GM19238 (cell line): ENCODE measurements at regions not wholly inside any gene's neighbourhood (a gene's known extent, or its start where the extent isn't known, plus 50 kb on each side); places are given as distances from the start of the nearest gene placed in this dataset.

Source experiments
- DNase-seq: peaks from one replicate; pipeline ENCODE4 v3.0.0; 2011; ENCODE audit warnings: low spot score; ENCODE audit not compliant: insufficient read length

DNA sequence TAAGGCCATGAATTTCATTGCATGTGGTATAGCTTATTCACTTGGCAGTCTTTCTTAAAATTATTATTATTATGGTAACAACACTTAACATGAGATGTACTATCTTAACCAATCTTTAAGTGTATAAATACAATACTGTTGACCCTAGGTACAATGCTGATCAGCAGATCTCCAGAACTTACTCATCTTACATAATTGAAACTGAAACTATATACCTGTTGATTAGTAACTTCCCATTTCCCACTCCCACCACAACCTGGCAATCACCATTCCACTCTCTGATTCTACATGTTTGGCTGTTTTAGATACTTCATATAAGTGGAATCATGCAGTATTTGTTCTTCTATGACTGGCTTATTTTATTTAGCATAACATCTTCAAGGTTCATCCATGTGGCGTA is 150.2 kb upstream of the POU2AF2 start:
- DNase-seq: no peak

DNA sequence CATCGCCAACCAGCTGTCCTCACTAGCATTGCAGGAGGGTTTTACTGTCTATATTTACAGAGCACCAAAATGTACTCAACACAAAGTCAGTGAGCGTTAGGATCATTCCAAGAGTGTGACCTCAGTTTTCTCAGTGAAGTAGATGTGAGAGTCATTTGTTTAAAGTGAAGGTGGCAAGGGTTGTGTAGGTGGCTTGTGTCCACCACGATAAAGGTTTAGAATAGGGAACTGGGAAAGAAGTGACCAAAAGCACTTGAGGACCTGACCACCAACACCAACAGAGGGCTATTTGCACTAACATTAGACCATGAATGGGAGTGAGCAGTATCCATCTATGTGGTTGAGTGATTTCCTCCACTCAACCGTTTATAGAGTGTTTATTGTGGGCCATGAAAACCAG is 152.5 kb upstream of the POU2AF2 start:
- no peak for DNase-seq

DNA sequence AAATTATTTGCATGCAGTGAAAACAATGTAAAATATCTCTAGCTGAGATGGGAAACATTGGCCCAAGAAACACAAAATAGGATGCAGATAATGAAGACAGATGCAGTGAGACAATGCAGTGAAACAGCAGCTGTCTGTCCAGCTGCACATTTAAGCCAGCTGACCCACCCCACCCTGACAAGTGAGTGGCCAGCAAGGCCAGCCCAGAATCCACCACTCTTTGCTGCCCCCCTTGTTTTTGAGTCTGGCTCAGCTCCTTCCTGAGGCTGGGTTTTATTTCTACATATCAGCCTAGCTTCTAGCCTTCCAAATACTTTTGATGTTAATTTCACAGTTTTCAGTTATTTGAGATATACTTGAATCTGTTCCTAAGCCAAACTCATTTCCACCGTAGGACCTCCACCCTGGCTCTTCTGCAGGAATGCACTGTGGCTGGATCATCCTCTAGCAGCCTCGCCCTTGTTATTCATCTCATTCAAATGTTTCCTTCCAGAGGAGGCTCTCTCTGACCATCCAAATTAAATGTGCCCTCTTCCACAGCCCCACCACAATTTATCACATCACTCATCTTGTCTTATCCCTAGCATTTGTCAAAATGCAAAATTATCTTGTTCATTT is 154.1 kb upstream of the POU2AF2 start:
- DNase-seq: no peak

DNA sequence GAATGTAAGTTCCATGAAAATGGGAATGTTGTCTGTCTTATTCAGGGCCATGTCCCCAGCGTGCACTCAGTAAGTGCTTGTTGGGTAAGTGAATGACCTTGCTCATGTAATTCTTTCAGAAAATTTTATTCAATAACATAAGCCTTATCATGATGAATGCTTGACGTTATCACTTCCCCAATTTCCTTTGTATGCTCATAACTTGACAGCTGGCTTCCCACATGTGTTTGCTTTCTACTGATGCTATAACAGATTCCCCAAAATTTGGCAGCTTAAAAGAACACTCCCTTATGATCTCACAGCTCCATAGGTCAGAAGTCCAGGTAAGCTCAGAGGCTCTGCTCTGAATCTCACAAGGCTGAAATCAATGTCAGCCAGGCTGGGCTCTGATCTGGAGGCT is 155.8 kb upstream of the POU2AF2 start:
- no peak for DNase-seq

DNA sequence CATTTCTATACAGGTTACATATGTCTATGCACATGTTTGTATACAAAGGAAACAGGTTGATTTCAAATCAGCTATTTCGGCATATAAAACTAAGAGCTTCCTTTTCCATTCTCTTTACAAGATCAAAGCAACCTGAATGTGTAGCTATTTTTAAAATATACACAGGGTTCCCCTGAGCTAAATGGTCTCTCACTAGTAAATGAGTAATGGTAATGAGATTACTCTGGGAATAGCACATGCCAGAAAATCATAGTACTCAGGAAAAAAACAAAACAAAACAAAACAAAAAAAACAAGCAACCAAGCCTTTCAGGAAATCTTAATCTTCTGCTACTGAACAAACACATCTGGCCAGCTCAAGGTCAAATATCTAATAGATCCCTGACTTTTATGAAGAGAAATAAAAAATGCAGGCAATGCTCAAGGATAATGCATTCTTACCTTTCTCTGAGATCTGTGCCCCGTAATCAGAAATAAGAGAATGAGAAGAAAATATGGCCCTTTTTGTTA is 156.6 kb upstream of the POU2AF2 start:
- no peak for DNase-seq

DNA sequence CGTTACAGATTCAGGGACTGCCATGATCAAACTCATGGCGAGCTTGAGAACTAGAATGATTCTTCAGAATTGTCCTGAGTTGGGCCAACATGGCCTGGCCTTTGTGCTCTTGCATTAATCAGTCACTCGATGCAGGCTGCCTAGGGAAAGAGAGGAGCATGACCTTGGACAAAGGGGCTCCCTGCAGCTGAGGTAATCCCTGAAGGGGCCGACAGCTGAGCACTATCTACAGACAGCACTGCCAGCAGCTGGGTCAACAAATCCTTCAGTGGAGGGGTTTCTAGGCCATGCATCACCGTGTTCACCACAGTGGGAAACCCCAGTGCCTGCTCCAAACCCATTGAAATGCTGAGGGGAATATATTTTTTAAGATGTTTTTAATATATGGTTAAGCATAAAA is 159.5 kb upstream of the POU2AF2 start:
- no peak for DNase-seq

DNA sequence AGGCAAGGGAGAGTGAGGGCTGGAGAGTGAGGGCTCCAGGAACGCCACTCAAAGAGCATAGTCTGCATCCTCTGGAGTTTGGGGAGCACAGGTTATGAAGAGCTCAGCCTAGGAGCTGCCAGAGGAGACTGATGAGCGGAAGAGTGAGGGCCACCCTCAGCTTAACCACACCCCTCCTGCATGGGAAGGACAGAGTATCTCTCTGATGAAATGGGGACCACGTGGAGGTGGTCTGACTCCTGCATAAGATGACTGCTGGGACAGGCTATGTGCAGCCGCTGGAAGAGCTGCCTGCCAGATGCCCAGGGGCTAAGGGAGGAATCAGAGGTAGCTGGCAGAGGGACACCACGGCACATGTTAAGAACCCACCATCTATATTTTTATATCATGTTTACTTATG is 162.9 kb upstream of the POU2AF2 start:
- no peak for DNase-seq

DNA sequence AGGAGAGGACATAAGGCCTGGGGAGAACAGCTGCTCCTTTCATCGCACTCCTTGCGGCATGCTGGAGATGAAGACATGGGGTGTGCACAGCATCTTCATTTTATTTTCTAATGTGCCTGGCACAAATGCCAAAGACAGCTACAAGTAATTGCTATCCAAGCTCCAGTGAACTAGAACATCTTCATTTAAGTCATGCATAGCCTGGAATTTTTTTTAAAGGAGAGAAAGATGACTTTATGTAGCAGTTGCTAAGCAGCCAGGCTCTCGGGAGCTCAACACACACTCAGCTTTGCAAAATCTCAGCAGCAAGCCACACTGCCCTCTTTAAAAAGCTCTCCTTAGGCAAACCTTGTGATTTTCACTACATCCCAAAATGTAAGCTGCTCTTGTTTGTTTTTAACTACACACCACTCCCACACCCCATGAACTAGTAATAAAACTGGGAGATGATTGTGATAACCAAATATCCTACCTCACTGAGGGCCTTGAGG is 164.5 kb upstream of the POU2AF2 start:
- DNase-seq: no peak

DNA sequence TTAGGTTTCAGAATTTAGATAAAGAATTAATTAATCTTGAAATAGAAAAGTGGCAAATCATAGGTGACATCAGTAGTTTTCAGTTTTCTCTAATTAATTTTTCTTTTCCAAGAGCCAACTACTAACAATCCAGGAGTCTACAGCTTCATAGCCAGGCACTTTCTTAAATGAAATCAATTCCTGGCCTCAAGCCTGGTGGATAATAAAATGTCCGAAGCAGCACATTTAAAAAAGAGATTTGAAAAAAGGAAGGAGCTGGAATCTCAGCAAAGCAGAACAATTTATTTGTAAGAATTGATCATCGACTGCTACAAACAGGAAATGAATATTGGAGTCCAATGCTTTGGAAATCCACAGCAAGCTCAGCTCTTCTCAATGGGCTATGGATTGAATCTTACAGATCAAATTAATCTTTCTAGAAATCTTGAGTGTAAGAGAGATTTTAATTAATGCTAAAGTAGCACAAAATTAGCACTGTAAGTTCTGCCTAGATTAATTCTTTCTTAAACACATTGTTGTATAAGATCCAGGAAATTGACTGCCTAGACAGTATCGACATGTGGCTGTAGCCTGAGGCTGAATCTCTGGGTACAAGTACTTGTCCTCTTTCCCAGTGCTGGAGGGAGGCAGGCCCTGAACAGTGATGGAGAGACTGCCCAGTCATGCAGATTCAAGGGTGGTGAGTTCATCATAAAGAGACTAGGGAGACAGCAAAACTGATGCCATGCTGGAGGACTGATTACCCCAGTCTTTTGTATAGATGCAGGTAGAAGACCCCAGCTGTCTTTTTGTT is 167.8 kb upstream of the POU2AF2 start:
- no peak for DNase-seq

DNA sequence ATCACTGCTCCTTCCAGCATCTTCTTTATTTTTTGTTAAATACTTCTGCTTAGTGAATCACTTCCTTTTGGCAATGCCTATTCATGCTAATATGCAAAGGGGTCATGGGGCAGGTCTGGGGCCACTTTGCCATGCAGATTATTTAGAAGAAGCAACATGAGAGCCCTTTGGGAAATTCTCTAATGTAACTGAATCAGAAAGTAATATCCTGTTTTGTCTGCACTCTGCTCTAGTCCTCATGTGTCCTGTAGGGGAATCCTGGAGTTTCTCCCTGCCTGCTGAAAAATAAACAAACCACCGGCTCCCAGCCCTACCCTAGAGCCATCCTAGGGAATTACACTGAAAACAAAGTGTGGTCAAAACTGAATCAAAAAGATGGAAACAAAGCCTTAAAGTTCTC is 176.5 kb upstream of the POU2AF2 start:
- DNase-seq: no peak

DNA sequence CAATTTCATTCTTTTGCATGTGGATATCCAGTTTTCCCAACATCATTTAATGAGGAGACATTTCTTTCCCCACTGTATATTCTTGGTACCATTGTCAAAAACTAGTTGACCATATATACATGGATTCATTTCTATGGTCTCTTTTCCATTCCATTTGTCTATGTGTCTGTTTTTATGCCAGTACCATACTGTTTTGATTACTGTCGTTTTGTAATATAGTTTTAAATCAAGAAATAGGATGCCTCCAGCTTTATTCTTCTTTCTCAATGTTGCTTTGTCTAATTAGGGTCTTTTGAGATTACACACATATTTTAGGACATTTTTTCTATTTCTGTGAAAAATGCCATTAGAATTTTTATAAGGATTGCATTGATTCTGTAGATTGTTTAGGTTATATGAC is 177.5 kb upstream of the POU2AF2 start:
- DNase-seq: no peak

DNA sequence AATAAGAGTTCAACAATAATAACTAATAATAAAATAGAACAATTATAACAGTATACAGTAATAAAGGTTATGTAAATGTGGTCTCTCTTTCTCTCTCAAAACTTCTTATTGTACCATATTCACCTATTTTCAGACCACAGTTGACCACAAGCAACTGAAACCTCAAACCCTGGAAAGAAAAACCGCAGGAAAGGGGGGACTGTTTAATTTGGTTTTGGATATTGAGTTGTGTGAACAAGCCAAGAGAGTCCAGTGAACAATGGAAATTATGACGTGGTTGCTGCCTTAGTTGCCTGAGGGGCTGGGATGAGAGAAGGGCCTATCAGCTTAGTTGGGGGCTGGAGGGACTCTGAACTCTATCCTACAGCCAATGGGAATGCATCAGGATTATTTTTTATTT is 178.7 kb upstream of the POU2AF2 start:
- DNase-seq: no peak

DNA sequence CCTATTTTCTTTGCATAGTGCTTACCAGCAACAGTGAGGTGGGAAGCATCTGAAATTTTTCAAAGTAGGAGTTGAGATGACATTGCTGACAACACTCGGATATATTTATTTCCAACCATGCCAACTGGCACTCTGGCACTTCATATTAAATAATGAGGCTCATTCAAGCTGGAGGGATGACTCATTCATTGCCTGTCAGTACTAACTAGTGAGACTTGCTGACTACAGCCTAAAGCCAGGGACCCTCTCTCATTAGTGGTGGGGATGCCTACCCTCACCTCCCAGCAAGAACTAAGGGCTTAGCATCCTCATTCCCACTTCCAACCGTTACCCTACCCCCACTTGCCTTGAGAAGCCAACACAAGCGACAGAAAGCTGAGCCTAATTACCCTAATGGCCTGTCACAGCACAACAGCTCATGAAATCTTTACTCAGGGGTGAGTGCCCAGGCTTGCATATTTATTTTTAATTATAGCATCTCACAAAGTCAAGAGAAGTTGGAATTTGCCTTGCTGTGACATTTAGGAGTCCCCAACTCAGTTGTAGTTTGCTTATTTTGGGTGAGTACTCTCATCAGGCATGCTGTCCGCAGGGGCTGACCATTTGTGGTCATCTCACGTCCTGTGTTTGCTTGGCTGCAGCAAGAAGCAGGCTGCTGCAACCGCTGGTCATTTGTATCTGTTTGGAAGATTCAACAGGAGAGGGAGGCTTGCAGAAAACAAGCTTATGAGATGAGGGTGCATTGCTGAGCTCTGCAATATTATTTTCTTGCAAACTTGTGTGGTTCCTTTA is 181.6 kb upstream of the POU2AF2 start:
- DNase-seq: no peak

DNA sequence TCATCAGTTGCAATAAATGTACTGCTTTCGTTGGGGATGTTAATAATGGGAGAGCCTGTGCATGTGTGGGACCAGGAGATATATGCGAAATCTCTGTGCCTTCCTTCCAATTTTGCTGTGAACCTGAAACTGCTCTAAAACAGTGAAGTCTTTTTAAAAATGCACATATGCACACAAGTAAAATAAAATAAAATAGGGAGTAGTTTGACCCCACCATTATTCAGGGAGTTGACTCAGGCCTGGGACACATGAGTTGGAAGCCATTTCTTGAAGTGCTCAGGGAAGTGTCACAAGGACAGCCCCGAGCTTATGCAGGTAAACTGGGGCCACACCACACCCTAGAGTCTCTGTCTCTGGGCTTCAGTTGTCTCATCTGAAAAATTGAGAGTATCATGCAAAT is 183.1 kb upstream of the POU2AF2 start:
- DNase-seq: no peak

DNA sequence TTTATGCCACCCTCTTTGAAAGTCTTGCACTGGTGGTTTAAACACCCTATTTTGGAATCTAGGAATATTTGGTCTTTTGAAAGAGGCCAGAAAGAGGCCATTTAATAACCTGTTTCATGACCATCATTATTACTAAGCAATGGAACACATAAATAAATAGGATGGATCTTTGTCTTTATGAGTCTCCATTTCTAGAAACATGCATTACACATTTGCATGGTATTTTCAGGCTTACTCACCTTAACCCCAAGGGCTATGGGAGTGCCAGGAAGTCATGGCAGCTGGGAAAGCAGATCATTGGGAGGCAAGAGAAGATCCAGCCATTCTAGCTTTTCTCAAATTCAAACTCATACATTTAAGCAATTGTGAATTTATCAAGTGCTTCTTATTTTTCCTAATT is 185.8 kb upstream of the POU2AF2 start:
- no peak for DNase-seq

DNA sequence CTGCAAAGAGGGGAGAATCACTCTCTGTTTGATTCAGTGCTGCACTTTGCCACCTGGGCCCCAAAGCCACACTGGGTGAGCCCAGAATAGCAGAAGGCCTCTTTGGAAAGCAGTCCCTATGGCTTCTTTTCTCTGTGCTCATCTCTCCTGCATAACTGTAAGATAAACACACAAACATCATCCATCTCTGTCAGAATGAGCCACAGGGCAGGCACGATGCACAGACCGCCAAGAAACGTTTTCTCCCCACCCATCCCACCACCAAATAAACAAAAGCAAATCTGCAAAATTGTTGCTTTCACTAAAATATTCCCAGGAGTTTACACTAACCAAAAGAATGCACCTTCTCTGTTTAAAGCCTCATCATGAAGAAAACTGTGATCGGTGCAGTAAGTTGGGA is 196.4 kb upstream of the POU2AF2 start:
- DNase-seq: no peak

DNA sequence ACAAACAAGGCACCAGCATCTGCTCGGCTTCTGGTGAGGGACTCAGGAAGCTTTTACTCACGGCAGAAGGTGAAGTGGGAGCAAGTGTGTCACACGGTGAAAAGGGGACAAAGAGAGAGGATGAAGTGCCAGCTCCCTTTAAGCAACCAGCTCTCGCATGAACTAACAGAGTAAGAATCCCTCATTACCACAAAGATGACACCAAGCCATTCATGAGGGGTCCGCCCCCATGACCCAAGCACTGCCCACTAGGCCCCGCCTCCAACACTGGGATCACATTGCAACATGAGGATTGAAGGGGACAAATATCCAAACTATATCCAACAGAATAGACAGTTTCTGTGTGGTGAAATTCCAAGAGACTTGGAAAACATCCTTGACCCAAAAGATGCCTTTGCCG is 198.2 kb upstream of the POU2AF2 start:
- no peak for DNase-seq

DNA sequence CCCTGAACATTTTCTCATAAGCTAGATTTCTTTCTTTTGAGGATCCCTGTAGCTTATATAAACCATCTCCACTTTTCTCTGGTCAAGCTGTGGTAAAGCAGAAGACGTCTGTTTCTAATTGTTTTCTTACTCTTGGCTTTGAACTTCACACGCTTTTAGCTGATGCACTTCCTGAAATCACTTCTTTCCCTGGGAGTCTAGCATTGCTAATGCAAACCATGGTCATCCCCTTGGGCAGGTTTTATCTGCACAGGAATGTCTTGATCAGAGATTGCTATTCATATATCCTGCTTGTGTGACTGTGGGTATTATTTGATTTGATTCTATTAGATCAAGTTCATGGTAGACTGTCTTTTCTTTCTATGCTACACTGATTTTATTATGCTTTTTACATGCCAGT is 199.2 kb upstream of the POU2AF2 start:
- DNase-seq: no peak

DNA sequence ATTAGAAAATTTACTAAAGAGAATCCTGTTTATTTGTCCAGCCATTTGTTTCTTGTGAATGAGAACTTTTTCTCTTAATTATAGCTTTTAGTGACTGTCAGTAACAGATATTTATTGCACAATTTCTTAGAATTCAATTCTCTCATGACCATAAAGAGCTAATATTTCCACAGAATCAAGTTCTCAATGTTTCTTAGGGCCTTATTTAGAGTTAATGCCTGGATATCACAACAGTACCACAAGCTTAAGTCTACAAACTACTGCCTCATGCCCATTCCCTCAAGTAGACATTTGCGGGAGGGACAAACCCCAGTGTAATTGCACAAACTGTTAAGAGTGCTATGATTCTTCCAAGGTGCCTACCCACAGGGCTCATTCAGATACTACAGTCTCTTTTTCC is 199.7 kb upstream of the POU2AF2 start:
- DNase-seq: no peak

DNA sequence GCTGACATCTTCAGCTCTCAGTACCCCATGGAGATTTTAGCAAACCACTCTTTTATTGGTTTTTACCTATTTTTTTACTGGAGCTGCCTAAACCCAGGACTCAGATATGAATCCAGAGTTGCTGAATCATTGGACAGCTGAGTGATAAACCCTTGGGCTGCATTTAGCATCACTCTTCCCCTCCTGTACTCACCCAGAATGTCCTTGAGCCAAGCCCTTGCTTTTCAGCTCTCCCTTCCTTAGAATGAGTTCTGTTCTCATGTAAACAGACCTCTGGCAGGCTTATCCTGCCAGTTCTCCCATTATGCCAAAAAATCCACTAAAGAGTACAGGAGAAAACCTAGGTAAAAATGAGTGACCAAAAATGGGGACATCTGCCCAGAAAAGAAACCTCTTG is 200.1 kb upstream of the POU2AF2 start:
- DNase-seq: no peak

DNA sequence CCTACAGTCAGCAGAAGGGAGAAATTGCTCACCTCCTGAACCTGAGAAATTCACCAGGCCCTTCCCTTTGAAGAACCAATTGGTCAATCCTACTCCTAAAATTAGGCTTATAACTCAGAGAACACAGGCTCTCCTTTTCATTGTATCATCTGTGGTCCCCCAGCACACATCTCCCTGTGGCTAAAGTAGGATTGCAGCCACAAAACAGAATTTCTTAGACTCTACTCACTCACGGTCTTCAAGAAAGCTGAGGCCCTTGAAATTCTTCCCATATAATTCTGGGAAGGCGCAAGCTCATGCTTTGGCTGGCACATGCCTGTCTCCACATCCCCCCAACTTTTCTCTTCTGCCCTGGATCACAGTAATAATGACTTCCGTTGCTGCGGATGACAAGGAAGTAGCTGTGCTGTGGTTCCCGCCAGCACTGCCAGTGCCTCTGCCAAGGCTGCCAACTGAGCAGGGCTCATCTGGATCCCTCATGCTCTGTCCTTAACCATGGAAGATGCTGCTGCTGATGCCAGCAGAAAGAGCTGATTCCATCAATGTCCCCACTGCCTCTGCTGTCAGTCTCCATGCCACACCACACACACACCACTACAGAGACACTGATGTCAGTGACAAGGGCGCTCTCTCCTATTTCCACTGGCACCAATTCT is 200.6 kb upstream of the POU2AF2 start:
- DNase-seq: no peak

DNA sequence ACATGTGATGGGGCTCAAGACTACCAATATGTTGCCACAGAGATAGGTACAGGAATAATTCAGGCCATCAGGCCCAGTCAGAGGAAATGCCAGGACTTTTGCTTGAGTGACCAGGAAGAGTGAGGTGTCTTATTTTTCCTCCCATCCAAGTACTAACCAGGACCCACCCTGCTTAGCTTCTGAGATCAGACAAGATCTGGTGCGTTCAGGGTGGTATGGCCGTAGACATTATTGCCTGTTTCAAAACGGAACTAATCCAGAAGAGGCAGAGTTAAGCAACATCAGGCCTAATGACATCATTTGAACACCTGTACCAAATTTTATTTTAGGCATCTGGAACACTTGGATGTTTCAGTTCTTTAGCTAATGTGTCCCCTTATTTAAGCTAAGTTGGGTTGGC is 205.5 kb upstream of the POU2AF2 start:
- DNase-seq: no peak
